SK-N-DZ (cell line): ENCODE measurements at regions not wholly inside any gene's neighbourhood (a gene's known extent, or its start where the extent isn't known, plus 50 kb on each side); places are given as distances from the start of the nearest gene placed in this dataset.
A peak's percentile ranks its signal among the peaks of the same experiment; 100 is the strongest.

Experiments used
- DNase-seq: peaks from one replicate; pipeline ENCODE4 v3.0.0-alpha.2; 2015; ENCODE audit warnings: low spot score

DNA sequence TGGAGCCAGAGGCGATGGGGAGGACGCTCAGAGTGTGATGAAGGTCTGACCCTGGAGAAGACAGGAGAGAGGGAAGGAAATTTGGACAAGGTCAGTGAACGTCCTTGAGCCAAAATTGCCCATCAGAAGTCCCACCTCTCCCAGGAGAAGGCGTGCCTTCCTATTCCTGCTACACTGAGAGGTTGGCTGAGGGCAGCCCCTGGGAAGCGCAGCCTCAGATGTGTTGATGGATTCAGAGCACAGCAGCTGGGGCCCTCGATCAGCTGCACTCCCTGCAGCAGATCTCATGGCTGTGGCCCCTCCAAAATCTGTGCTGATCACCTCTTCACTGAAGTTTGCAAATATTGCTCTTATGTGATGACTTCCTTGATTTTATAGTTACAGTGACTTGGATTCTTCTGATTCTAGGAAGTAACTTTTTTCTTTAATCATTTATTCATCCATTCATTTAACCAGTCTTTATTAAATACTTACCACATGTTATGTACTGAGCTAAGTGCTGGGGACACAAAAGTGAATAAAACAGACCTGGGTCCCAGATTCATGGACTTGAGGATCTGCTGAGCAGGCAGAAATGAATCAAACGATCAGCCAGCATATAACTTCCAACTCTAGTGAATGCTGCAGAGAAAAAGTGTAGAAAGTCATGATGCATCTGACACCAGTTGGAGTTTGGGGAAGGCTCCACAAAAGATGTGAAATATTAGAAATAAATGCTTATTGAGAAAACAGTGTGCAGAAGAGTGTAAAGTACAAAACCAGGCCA, 69.6 kb upstream of the ARMC2 start:
- DNase-seq = no peak

DNA sequence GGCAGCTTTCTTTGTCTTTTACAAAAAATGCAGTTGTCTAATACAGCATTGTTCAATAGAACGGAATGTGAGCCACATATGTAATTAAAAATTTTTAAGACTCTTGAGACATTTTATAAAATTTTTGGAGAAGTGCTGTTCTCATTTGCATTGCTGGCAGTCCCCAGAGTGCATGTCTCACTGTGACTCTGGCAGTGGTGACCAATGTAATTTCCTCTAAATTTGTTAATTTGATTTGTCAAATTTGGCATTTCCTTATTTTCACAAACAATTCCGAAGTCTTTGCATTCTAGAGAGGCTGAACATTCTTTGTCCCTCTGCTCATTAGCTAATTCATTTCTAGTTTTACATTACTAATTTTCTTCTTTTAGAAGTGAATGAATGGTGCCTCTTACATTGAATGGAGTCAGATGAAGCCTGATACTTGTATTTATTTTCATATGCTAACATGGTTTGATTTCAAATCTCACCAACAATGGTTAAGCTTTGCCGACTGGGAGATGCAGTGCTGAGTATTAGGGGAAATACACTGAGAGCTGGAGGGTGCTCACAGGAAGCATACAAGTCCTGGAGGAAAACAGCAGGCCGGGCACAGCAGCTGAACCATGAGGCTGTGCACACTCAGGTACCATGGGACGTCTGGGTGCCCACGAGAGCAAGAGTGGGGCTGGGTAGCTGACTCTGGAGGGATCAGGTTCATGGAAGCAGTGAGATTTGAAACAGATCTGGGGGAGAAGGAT, 68.5 kb upstream of the ARMC2 start:
- DNase-seq = no peak

DNA sequence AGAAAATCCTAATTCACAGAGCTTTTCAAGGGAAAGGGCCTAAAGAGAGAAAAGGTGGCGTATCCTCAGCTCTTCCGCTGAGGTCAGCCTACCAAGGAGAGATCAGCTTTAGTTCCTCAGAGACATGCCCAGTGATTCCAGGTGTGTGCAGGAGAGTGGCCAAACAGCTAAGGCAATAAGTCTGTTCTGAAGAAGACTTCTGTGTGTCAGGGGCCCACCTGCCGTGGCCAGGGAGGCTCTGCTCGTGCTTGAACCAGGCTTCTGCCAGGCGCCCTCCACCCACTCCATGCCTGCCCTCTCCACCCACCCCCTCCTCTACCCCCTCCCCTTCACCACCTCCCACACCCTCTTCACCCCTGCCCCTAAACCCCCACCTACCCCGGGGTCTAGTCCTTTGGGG, 67.4 kb upstream of the ARMC2 start:
- DNase-seq = no peak

DNA sequence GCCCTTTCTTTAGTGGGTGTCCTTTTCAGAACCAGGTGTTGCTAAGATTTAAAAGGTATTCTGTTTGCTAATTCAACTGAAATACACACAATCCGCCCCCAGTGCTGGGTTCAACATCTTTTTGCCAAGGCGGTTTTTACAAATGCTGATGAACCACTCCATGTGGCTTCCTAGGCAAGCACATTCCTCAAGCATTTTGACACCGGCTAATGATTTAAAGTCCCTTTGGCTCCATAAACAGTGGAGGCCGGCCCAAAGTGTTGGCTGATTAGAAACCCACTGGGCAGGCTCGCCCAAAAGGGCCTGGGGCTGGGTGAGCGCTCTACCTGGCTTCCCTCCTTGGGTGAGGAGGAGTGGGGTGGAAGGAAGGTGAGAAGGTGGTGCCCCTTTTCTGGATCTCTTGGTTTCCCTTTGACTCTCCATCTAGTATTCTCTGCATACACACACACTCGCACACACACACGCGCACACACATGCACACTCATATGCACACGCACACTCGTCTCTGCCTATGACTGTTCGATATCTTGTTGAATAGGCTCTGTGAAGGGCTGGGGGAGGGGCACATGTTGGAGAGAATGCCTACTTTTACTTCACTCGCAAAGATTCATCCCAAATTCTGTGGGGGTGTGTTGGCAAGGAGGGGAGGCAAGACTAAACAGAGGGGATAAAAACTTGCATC, 66.7 kb upstream of the ARMC2 start:
- no peak for DNase-seq

DNA sequence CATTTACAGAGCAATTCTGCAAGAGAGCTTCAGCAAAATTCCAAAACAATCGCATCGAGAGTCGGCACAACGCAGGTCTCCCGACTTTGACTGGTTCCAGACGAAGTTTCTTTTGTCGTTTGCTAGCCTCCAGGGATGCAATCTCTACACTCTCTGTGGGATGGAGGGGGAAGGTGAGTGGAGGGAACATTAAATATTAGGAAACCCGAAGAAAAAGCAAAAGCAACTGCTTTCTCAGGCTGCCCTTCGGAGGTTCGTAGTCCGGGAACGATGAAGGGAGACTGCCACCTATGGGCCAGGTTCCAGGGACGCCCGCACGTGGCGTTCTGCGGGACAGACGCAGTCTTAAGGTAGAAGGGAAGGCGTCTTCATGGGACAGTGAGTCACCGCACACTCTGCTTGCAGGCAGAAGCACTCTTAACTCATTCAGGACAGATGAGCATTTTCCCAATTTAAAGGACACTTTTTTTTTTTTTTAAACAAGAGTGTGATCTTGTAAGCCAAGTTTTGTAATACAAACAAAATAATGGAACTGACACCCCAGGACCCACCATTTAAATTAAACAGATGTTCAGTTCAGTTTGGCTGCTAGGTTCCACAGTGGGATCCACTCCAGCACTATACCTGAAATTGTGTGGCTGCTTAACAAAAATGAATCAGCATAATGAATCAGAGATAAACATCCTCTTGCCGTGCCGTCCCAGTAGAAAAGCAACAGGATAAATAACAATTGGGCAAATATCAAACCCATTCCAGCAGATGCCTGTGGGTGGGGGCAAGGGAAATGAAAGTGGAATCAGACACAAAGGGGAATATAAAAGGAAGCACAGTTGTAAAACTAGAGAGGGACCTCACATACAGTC, 65.8 kb upstream of the ARMC2 start:
- DNase-seq = peak; percentile 78

DNA sequence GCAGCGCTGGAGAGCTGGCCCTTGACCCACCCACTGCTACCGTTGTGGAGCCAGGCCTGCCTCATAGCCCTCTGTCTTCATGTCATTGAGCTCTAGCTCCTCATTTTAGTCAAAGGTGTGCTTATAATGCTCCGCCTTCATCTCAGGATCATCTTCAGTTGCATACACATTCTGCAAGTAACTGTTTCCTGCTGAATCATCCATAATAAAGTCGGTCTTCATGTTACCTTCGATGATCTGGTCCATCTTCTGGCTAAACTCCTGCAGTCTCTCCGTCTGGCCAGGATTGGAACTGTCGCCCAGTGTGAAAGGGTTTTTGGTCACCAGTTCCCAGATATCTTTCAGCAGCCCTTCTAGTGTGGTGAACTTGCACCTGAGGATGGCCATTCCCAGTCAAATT, 62.6 kb upstream of the ARMC2 start:
- no peak for DNase-seq

DNA sequence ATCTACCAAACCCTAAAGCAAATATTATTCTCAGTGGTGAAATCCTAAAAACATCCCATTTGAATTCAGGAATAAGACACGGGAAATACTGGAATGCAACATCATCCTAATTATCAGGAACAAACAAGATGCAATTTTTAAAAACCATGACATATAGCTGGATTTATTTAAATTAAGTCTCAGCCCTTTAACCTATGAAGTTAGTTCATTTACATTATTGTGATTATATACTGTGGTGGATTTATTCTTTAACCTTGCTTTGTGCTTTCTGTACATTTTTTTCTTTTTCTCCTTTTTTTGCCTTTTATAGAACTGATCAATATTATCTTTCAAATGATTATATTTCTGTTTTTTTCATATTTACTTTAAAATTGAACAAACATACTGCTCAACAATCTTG, 59.8 kb upstream of the ARMC2 start:
- no peak for DNase-seq

DNA sequence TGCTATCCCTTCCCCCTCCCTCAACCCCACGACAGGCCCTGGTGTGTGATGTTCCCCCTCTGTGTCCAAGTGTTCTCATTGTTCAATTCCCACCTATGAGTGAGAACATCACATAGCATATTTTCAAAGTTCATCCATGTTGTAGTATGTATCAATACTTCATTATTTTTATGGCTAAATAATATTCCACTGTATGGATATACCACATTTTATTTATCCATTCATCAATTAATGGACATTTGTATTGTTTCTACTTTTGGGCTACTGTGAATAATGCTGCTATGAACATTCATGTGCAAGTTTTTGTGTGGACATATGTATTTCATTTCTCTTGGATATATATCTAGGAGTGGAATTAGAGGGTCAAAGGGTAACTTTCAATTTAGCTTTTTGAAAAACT, 58.7 kb upstream of the ARMC2 start:
- no peak for DNase-seq

DNA sequence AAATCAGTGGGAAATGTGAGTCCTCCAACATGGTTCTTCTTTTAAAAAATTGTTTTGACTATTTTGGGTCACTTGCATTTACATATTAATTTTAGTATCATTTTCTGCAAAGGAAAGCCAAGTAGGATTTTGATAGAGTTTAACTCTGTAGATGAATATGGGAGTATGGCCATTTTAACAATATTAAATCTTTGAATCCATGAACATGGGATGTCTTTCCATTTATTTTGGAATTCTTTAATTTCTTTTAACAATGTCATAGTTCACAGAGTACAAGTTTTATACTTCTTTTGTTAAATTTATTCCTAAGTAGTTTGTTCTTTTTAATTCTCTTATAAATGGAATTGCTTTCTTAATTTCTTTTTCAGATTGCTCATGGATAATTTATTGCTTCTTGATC, 56.5 kb upstream of the ARMC2 start:
- DNase-seq = no peak

DNA sequence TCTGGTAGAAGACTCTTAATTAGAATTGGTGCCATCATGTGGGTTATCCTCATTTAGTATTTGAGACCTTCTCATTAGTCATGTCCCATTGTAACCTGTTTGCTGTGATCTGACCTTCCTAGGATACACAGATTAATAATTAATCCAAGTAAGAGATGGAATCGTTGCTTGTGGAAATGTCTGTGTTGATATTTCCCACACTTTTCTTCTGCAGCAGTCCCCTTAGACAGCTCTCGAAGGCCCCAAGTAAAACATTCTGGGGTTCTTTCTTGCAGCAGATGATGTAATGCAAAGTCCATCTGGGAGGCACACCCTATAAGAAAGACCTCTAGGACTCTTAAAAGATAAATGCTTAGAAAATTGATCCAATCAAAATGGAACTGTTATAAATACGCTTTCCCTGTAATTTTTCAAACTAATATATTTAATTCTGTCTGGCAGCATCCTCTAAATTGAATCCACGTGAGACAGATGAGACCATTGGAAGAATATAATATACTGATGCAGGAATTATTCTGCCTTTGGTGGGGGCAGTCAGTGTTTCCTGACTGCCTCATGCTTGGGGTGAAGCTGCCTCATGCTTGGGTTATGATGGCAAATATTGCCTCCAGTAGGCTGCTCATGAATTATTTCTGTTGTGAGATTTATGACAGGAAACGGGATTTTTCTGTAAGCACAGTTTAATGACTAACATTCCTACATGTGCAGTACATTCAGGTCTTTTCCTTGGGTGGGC, 54.5 kb upstream of the ARMC2 start:
- DNase-seq = peak; percentile 71

DNA sequence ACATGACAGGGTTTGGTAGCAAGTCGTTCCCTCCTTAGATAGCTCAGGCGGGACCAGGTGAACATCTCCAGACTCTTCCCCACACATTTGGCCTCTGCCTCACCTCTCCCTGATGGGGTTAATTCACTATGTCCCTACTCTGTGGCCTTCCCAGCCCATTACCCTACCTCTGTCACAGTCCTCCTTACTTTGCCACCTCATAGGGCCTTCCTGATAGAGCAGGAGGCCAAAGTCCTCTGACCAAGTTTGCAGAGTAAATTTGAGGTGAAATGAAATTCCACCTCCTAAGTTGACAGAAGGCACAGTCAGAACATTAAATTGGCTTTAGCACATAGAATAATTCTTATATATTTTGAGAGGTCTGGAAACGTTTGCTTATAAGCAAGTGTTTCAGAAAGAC, 53.1 kb upstream of the ARMC2 start:
- no peak for DNase-seq

DNA sequence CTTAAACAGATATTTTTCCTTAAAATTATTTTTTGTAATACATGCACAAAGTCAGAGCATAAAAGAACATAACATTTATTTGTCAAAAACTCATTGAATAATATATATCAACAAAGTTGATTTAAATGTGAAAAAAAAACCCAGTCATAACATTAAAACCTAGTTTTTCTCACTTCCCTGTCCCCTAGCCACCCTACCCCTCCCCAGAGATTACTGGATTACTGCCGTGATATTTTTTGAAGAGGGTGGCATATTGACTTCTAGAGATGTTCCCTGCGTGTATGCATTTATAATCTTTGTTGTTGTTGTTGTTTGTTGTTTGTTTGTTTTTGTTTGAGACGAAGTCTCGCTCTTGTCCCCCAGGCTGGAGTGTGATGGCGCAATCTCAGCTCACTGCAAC, 52.4 kb upstream of the ARMC2 start:
- DNase-seq = no peak

DNA sequence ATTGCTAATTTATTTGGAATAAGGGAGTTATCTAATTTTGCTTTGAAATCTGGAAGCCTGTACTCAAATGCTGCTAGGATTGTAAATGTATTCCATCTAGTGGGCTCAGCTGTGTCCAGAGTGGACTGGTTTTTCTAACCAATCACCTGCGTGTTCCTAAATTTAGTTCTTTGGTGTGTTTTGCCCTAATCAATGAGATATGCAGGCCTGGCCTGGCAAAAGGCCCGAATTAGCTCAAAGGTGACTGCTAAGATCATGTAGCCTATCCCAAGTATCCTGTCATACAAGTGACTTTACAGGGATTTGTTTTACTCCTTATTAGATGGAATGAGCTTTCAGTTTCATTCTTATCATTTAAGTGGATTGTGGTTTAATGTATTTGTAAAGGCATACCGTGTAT, 51.3 kb upstream of the ARMC2 start:
- no peak for DNase-seq

DNA sequence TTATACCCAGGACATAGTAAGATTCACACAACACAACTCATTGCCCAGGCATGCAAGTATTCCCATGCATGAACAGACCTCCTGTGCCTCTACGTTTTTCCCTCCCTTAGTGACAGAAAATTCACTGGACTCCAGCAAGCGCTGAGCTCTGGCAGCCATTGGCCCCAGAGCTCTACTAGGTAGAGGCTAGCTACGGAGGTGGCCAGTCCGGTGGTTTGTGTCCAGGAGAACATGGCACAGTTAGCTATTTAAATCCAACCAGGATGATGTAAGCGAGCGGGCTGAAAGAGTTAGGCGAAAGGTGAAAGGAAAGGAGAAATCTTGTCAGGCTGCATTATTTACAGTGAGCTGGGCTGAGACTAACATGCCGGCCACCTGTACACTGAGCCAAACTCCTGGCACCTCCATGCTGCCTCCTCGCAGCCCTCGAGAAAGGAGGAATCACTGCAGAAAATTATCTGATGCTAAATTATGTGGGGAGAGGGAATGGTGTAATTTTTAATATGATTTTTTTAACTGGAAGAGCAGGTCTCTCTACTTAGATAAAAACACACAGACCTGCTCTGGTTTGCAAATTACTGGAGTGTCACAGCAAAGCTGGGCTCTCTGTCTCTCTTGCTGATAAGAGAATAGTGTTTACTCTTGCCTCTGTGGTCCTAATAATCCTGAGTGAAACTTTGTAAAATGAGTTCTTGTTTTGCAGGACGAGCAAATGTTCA, 50.1 kb upstream of the ARMC2 start:
- peak; percentile 36 for DNase-seq
